ENCODE measurements at regions not wholly inside any gene's neighbourhood (a gene's known extent, or its start where the extent isn't known, plus 50 kb on each side); places are given as distances from the start of the nearest gene placed in this dataset.

DNA sequence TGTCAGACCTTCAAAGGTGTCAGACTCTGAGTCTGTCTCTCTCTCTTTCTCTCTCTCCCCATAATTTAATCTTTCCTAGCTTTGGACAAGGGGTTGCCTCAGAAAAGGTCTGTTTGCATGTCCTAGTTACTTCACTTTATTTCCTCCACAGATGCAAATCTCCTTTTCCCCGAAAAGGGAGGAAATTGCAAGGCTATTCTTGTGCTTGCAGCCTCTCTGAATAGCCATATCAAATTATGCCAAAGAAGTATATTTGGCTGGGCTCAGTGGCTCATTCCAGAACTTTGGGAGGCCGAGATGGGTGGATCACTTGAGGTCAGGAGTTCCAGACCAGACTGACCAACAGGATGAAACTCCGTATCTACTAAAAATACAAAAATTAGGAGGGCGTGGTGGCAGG is 145.6 kb upstream of the GATB start:
- Histone ChIP-seq H3T11ph (ENCODE audit: low read length) (no peak overlapping the region), H2BK20ac (ENCODE audit: low read depth, low read length, poor library complexity, severe bottlenecking) (no peak overlapping the region), H2BK15ac (ENCODE audit: low read depth, low read length) (no peak overlapping the region), H2AK5ac (ENCODE audit: insufficient read length, low read length) (no peak overlapping the region), H3K4me1 (ENCODE audit: insufficient read depth, low read length) (peaks cover 5% of the 10 kb centered on the region; the same call in 1 of the 2 replicates), H3K4me2 (ENCODE audit: insufficient read depth, insufficient read length, low read length) (no peak overlapping the region), H3K23me2 (ENCODE audit: insufficient read length, low read depth, low read length, poor library complexity, severe bottlenecking) (no peaks in the 10 kb centered on the region), H4K8ac (replicated peaks; ENCODE audit: insufficient read length, low read depth, low read length) (no peak overlapping the region), H3K56ac (ENCODE audit: insufficient read length, low read depth, low read length) (no peak overlapping the region), H3K27me3 (ENCODE audit: insufficient read depth, low read length) (no peaks in the 10 kb centered on the region), H2BK12ac (ENCODE audit: insufficient read length, low read depth, low read length) (no peak overlapping the region), H3K4ac (ENCODE audit: low read depth, low read length) (no peak overlapping the region), H4K91ac (ENCODE audit: insufficient read length, low read depth, low read length) (no peak overlapping the region), H3K14ac (ENCODE audit: insufficient read depth, low read length) (no peak overlapping the region), H4K20me1 (ENCODE audit: control insufficient read depth, insufficient read depth, insufficient read length) (no peaks in the 10 kb centered on the region), H3K9ac (ENCODE audit: extremely low read depth, insufficient read length, low read length) (no peak overlapping the region), H2AFZ (ENCODE audit: low read length) (no peak overlapping the region), H2BK5ac (ENCODE audit: insufficient read length, low read length) (no peak overlapping the region), H3K18ac (ENCODE audit: insufficient read length, low read depth, low read length) (no peak overlapping the region), H2BK120ac (ENCODE audit: low read depth, low read length, poor library complexity, severe bottlenecking) (no peak overlapping the region), H3K23ac (ENCODE audit: insufficient read length, low read depth, low read length) (no peak overlapping the region), H3K9me3 (ENCODE audit: control insufficient read depth, low read depth, low read length) (no peaks in the 10 kb centered on the region), H3K27ac (ENCODE audit: insufficient read length, low read depth, low read length) (no peak overlapping the region), H3K79me2 (ENCODE audit: insufficient read depth, low read length) (no peaks in the 10 kb centered on the region), H4K5ac (ENCODE audit: insufficient read length, low read depth, low read length) (no peak overlapping the region), H3K79me1 (ENCODE audit: insufficient read depth, low read depth, low read length, poor library complexity, severe bottlenecking) (no peaks in the 10 kb centered on the region)
- H3K4me3 Mint-ChIP-seq = no peak overlapping the region
- peaks cover 5 to 21% (median 17%) of the 10 kb centered on the region in 3 experiments for H3K36me3 Mint-ChIP-seq (ENCODE audit: insufficient read depth in 1 of 3, low read depth in 3 of 3)
- H3K9me3 Mint-ChIP-seq = peaks cover 20 to 25% of the 10 kb centered on the region in 2 experiments
- WGBS (ENCODE audit: extremely low coverage, insufficient read length, low lambda C conversion rate) = no CpG with 5 or more reads among the region's 4 CpGs
- H3K27ac Mint-ChIP-seq = no peak overlapping the region
- DNase-seq = no peak
- H3K4me1 Mint-ChIP-seq = peaks cover 27 to 28% of the 10 kb centered on the region in 2 experiments
- TF ChIP-seq, protein P1, sequence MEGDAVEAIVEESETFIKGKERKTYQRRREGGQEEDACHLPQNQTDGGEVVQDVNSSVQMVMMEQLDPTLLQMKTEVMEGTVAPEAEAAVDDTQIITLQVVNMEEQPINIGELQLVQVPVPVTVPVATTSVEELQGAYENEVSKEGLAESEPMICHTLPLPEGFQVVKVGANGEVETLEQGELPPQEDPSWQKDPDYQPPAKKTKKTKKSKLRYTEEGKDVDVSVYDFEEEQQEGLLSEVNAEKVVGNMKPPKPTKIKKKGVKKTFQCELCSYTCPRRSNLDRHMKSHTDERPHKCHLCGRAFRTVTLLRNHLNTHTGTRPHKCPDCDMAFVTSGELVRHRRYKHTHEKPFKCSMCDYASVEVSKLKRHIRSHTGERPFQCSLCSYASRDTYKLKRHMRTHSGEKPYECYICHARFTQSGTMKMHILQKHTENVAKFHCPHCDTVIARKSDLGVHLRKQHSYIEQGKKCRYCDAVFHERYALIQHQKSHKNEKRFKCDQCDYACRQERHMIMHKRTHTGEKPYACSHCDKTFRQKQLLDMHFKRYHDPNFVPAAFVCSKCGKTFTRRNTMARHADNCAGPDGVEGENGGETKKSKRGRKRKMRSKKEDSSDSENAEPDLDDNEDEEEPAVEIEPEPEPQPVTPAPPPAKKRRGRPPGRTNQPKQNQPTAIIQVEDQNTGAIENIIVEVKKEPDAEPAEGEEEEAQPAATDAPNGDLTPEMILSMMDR (conservative IDR thresholded peaks at IDR 0.05) = no peak
- peaks cover 2% of the 10 kb centered on the region for H3K27me3 Mint-ChIP-seq (ENCODE audit: low read depth)
